Adrenal gland (tissue), 5 donors: ENCODE measurements at regions not wholly inside any gene's neighbourhood (a gene's known extent, or its start where the extent isn't known, plus 50 kb on each side); places are given as distances from the start of the nearest gene placed in this dataset.

Experiments
- POLR2A ChIP-seq, 2 donors: fragments of 450-650 bp; IDR thresholded peaks; one replicate each; pipeline ENCODE4 v1.6.1; 2017; ENCODE audit warnings: antibody characterized with exemption in 2 of 2, mild to moderate bottlenecking in 2 of 2, moderate library complexity in 1 of 2
- TF ChIP-seq, protein P1 (sequence below), 6 experiments: fragments of 450-650 bp in 4 of 6; fragments of 200-600 bp in 2 of 6; sonication (generic) in 1 of 6; IDR thresholded peaks; 1 replicate in 5 of 6; 2 replicates in 1 of 6; pipeline versions ENCODE4 v1.5.1 to v1.8.0; 2016 to 2021; ENCODE audit warnings: antibody characterized with exemption in 6 of 6, mild to moderate bottlenecking in 2 of 6, moderate library complexity in 1 of 6
- donor health status: DM: no; HTN: no; CAD: no.

DNA sequence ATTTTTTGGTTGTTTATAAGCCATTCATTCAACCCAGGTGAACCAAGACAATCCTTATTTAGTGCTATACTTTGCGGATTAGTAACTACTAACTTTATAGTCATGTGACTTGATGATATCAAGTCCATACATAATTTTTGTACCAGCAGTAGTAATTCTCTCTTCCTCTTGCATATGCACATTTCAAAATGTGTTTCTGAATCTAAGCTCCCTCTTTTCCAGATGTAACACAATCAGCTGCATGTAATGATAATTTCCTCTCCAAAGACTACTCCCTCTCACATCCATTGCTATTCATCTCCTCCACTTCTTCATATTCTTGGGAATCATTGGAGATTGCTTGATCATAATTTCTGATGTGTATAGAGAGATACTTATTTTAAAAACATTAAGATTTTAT lies 510.1 kb upstream of the CDH18 start:
- TF ChIP-seq, protein P1, sequence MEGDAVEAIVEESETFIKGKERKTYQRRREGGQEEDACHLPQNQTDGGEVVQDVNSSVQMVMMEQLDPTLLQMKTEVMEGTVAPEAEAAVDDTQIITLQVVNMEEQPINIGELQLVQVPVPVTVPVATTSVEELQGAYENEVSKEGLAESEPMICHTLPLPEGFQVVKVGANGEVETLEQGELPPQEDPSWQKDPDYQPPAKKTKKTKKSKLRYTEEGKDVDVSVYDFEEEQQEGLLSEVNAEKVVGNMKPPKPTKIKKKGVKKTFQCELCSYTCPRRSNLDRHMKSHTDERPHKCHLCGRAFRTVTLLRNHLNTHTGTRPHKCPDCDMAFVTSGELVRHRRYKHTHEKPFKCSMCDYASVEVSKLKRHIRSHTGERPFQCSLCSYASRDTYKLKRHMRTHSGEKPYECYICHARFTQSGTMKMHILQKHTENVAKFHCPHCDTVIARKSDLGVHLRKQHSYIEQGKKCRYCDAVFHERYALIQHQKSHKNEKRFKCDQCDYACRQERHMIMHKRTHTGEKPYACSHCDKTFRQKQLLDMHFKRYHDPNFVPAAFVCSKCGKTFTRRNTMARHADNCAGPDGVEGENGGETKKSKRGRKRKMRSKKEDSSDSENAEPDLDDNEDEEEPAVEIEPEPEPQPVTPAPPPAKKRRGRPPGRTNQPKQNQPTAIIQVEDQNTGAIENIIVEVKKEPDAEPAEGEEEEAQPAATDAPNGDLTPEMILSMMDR (IDR thresholded peaks at IDR 0.05), result no peak
- no peak for TF ChIP-seq POLR2A (IDR thresholded peaks at IDR 0.05)
